BLaER1 (cell line): ENCODE measurements at regions not wholly inside any gene's neighbourhood (a gene's known extent, or its start where the extent isn't known, plus 50 kb on each side); places are given as distances from the start of the nearest gene placed in this dataset.

Experiments used
- H3K27ac ChIP-seq: shearing (Covaris generic); formaldehyde crosslinking; 2 replicates; pipeline ENCODE4 v1.8.1; 2022
- H3K27me3 ChIP-seq: shearing (Covaris generic); formaldehyde crosslinking; 2 replicates; pipeline ENCODE4 v1.8.1; 2022
- H3K36me3 ChIP-seq: shearing (Covaris generic); formaldehyde crosslinking; 2 replicates; pipeline ENCODE4 v1.8.1; 2022
- H3K4me1 ChIP-seq: shearing (Covaris generic); formaldehyde crosslinking; 2 replicates; pipeline ENCODE4 v1.8.1; 2022
- H3K4me2 ChIP-seq: shearing (Covaris generic); formaldehyde crosslinking; 2 replicates; pipeline ENCODE4 v1.8.1; 2022
- H3K4me3 ChIP-seq: shearing (Covaris generic); formaldehyde crosslinking; 2 replicates; pipeline ENCODE4 v1.8.1; 2022
- H3K9ac ChIP-seq: shearing (Covaris generic); formaldehyde crosslinking; 2 replicates; pipeline ENCODE4 v1.8.1; 2022
- H3K9me3 ChIP-seq: shearing (Covaris generic); formaldehyde crosslinking; 2 replicates; pipeline ENCODE4 v1.8.1; 2022
- H4K20me1 ChIP-seq: shearing (Covaris generic); formaldehyde crosslinking; 2 replicates; pipeline ENCODE4 v1.8.1; 2022
- Cebpa-rat ChIP-seq: shearing (Covaris generic); IDR thresholded peaks from 2 replicates; pipeline ENCODE4 v1.8.1; 2022

DNA sequence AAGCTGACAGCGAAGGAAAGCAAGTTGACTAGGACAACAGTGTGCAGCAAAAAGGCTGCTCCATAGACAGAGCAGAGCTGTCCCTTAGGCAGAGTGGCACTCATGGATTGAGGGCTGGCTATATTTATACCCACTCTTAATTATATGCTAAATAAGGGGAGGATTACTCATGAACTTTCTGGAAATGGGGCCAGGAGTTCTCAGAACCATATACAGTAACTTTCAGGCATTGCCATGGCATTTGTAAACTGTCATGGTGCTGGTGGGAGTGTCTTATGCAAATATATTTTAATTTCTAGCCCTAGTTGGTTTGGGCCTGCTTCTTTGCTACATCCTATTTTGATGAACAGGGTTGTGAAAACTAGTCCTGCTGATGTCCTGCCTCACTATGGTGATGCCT lies 279.5 kb upstream of the MGAT5 start:
- Histone ChIP-seq H3K27me3 (no peaks in the 10 kb centered on the region), H4K20me1 (no peaks in the 10 kb centered on the region), H3K27ac (no peak overlapping the region), H3K36me3 (no peaks in the 10 kb centered on the region), H3K9ac (no peak overlapping the region), H3K4me1 (peaks cover 31% of the 10 kb centered on the region; the same call in 1 of the 2 replicates), H3K9me3 (no peaks in the 10 kb centered on the region), H3K4me3 (no peak overlapping the region), H3K4me2 (no peak overlapping the region)
- TF ChIP-seq Cebpa-rat, result no peak

DNA sequence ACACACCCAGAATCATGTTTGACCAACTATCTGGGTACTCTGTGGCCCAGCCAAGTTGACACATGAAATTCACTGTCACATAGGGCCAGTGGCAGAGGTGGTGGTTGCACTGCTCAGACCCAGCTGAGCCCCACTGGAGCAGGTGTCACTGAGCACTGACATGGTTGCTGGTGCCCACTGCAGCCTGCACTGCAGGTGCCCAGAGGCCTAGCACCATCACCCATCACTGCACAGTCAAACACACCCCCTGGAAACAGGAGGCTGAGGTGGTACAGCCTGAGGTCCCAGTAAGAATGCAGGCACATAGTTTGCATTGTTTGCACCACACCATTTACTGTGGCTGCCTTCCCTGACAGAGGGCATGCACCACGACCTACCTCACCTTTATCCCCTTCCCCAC lies 278.7 kb upstream of the MGAT5 start:
- Histone ChIP-seq H3K9ac (no peak overlapping the region), H4K20me1 (no peaks in the 10 kb centered on the region), H3K9me3 (no peaks in the 10 kb centered on the region), H3K27ac (no peak overlapping the region), H3K27me3 (no peaks in the 10 kb centered on the region), H3K4me1 (peaks cover 31% of the 10 kb centered on the region; the same call in 1 of the 2 replicates), H3K4me3 (no peak overlapping the region), H3K4me2 (peak overlapping the region; percentile 33; the same call in 1 of the 2 replicates), H3K36me3 (no peaks in the 10 kb centered on the region)
- TF ChIP-seq Cebpa-rat, result no peak

- no peak for TF ChIP-seq Cebpa-rat
- Histone ChIP-seq H3K36me3 (no peaks in the 10 kb centered on the region), H3K9me3 (no peaks in the 10 kb centered on the region), H4K20me1 (no peaks in the 10 kb centered on the region), H3K27me3 (no peaks in the 10 kb centered on the region), H3K4me1 (peaks cover 31% of the 10 kb centered on the region; the same call in 1 of the 2 replicates), H3K27ac (no peak overlapping the region), H3K4me2 (peak overlapping the region; percentile 33; the same call in 1 of the 2 replicates), H3K9ac (no peak overlapping the region), H3K4me3 (no peak overlapping the region)
These were observed 278.0 kb upstream of the MGAT5 start for GRCh38 chr2:133975676-133976428.

DNA sequence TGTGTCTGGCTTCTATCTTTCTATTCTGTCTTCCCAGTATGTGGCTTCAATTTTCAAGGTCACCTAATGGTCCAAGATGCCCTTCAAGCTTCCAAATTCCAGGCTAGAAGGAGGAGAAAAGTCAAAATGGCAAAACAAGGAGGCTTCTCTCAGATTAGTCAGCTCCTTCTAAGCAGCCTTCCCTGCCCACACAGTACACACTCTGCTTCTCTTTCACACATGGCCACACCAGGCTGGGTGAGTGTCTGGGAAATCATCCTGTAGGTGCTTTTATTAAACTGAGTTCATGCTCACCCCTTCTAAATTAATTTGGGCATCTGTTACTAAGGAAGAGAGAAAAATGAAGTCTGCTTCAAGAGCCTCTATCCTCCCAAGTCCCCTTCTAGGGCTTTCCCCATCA lies 277.2 kb upstream of the MGAT5 start:
- no peaks in the 10 kb centered on the region for H3K36me3 ChIP-seq
- H3K9ac ChIP-seq, result no peak overlapping the region
- no peak overlapping the region for H3K4me3 ChIP-seq
- no peak overlapping the region for H3K27ac ChIP-seq
- no peaks in the 10 kb centered on the region for H3K27me3 ChIP-seq
- peak overlapping the region; percentile 33; the same call in 1 of the 2 replicates for H3K4me2 ChIP-seq
- H3K4me1 ChIP-seq, result peaks cover 31% of the 10 kb centered on the region; the same call in 1 of the 2 replicates
- TF ChIP-seq Cebpa-rat, result no peak
- no peaks in the 10 kb centered on the region for H4K20me1 ChIP-seq
- H3K9me3 ChIP-seq, result no peaks in the 10 kb centered on the region

GRCh38 chr2:133977405-133977804 lies 276.5 kb upstream of the MGAT5 start:
- no peaks in the 10 kb centered on the region for H4K20me1 ChIP-seq
- H3K9ac ChIP-seq, result no peak overlapping the region
- H3K4me1 ChIP-seq, result peaks cover 31% of the 10 kb centered on the region; the same call in 1 of the 2 replicates
- H3K27me3 ChIP-seq, result no peaks in the 10 kb centered on the region
- H3K4me3 ChIP-seq, result no peak overlapping the region
- no peak for TF ChIP-seq Cebpa-rat
- no peak overlapping the region for H3K27ac ChIP-seq
- H3K9me3 ChIP-seq, result no peaks in the 10 kb centered on the region
- no peaks in the 10 kb centered on the region for H3K36me3 ChIP-seq
- H3K4me2 ChIP-seq, result peak overlapping the region; percentile 3; the same call in 1 of the 2 replicates

GRCh38 chr2:133982256-133982655 lies 271.6 kb upstream of the MGAT5 start:
- no peaks in the 10 kb centered on the region for H4K20me1 ChIP-seq
- H3K9ac ChIP-seq, result no peak overlapping the region
- TF ChIP-seq Cebpa-rat, result no peak
- no peak overlapping the region for H3K4me2 ChIP-seq
- H3K27ac ChIP-seq, result no peak overlapping the region
- H3K4me1 ChIP-seq, result peaks cover 8% of the 10 kb centered on the region; the same call in 1 of the 2 replicates
- H3K9me3 ChIP-seq, result no peaks in the 10 kb centered on the region
- no peaks in the 10 kb centered on the region for H3K27me3 ChIP-seq
- H3K36me3 ChIP-seq, result no peaks in the 10 kb centered on the region
- no peak overlapping the region for H3K4me3 ChIP-seq

- Histone ChIP-seq H4K20me1 (no peaks in the 10 kb centered on the region), H3K4me3 (no peak overlapping the region), H3K9me3 (no peaks in the 10 kb centered on the region; the same call in 1 of the 2 replicates), H3K27ac (no peak overlapping the region), H3K36me3 (no peaks in the 10 kb centered on the region), H3K9ac (no peak overlapping the region), H3K27me3 (no peaks in the 10 kb centered on the region), H3K4me1 (no peaks in the 10 kb centered on the region), H3K4me2 (no peak overlapping the region)
- no peak for TF ChIP-seq Cebpa-rat
These were observed 268.3 kb upstream of the MGAT5 start for GRCh38 chr2:133985563-133985962.

DNA sequence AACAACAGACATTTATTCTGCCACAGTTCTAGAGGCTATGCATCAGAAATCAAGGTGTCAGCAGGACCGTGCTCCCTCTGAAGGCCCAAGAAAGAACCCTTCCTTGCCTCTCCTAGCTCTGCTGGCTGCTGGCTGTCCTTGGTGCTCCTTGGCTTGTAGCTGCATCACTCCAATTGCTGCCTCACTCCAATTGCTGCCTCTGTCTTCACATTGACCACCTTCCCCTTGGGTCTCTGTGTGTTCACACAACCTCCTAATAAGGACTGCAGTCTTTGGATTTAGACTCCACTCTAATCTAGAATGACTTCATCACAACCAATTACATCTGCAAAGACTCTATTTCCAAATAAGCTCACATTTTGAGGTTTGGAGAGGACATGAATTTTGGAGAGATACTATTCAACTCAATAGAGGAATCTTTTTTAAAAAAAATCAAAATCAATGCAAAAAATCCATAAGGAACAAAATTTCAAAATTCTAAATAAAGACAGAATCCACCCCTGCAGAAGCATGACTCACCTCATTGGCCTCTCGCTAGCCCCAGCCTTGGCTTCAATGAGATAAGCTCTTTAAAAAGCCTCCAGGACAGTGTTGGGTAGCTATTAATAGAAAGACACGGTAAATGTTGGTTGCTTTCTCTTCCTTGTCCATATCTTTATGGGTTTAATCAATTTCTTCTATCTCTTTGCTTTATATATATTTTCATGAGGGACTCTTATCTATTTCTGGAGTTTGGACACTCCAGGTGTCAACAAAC lies 267.6 kb upstream of the MGAT5 start:
- Histone ChIP-seq H3K36me3 (no peaks in the 10 kb centered on the region), H3K4me1 (no peaks in the 10 kb centered on the region), H3K9ac (no peak overlapping the region), H3K9me3 (no peaks in the 10 kb centered on the region; the same call in 1 of the 2 replicates), H3K27ac (no peak overlapping the region), H4K20me1 (no peaks in the 10 kb centered on the region), H3K27me3 (no peaks in the 10 kb centered on the region), H3K4me3 (no peak overlapping the region), H3K4me2 (no peak overlapping the region)
- no peak for TF ChIP-seq Cebpa-rat

GRCh38 chr2:133986881-133987795 lies 266.7 kb upstream of the MGAT5 start:
- Histone ChIP-seq H3K27me3 (no peaks in the 10 kb centered on the region), H3K9me3 (no peaks in the 10 kb centered on the region; the same call in 1 of the 2 replicates), H3K9ac (no peak overlapping the region), H4K20me1 (no peaks in the 10 kb centered on the region), H3K4me1 (no peaks in the 10 kb centered on the region), H3K36me3 (no peaks in the 10 kb centered on the region), H3K27ac (no peak overlapping the region), H3K4me2 (no peak overlapping the region), H3K4me3 (no peak overlapping the region)
- no peak for TF ChIP-seq Cebpa-rat
